ENCODE measurements at regions not wholly inside any gene's neighbourhood (a gene's known extent, or its start where the extent isn't known, plus 50 kb on each side); places are given as distances from the start of the nearest gene placed in this dataset.

DNA sequence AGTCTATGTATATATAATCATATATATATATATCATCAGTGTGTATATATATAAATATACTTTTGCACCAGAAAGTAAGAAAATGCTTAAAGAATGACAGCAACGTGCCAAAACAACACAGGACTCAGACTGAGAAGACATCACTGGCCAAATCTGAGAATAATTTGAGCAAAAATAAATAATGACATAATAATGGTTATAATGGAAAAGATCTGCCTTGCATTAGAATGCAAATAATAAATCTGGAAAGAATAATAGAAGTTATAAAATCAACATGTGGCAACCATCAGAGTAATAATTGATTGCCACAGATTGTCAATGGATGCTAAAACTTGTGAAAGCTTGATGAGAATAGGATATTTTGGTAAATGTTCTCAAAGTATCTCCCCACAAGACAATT is 61.5 kb upstream of the PLEKHG7 start:
- Histone ChIP-seq H3K4me1 (replicated peaks; ENCODE audit: insufficient read depth) (no peaks in the 10 kb centered on the region), H3K36me3 (ENCODE audit: low read depth) (no peaks in the 10 kb centered on the region), H3F3A (ENCODE audit: insufficient read depth, low read depth) (no peaks in the 10 kb centered on the region), H3K4me2 (no peak overlapping the region), H3K9me2 (ENCODE audit: insufficient read depth) (no peaks in the 10 kb centered on the region), H3K9me3 (ENCODE audit: insufficient read depth, low read depth) (no peaks in the 10 kb centered on the region), H3K79me2 (ENCODE audit: low read depth) (no peaks in the 10 kb centered on the region), H3K27ac (no peak overlapping the region), H4K20me1 (ENCODE audit: insufficient read depth) (no peaks in the 10 kb centered on the region), H3K27me3 (ENCODE audit: insufficient read depth, low read depth) (no peaks in the 10 kb centered on the region), H3K4me3 (no peak overlapping the region), H2AFZ (no peak overlapping the region)
- CTCF ChIA-PET, result no interaction called here
- POLR2A ChIA-PET (ENCODE audit: unreplicated experiment), result no interaction called here
- intact Hi-C loops (cut with micrococcal nuclease; ENCODE audit: unreplicated experiment), result no loop called here
- no peak for TF ChIP-seq EZH2 (IDR thresholded peaks at IDR 0.05; ENCODE audit: low read depth)
- TF ChIP-seq, protein P1, sequence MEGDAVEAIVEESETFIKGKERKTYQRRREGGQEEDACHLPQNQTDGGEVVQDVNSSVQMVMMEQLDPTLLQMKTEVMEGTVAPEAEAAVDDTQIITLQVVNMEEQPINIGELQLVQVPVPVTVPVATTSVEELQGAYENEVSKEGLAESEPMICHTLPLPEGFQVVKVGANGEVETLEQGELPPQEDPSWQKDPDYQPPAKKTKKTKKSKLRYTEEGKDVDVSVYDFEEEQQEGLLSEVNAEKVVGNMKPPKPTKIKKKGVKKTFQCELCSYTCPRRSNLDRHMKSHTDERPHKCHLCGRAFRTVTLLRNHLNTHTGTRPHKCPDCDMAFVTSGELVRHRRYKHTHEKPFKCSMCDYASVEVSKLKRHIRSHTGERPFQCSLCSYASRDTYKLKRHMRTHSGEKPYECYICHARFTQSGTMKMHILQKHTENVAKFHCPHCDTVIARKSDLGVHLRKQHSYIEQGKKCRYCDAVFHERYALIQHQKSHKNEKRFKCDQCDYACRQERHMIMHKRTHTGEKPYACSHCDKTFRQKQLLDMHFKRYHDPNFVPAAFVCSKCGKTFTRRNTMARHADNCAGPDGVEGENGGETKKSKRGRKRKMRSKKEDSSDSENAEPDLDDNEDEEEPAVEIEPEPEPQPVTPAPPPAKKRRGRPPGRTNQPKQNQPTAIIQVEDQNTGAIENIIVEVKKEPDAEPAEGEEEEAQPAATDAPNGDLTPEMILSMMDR (conservative IDR thresholded peaks at IDR 0.05), result no peak
- DNase-seq, result no peak
- BruUV-seq (replicated peaks), result no TSS peak

- H3K79me2 ChIP-seq (ENCODE audit: low read depth), result no peaks in the 10 kb centered on the region
- no peak for TF ChIP-seq EZH2 (IDR thresholded peaks at IDR 0.05; ENCODE audit: low read depth)
- TF ChIP-seq, protein P1 (conservative IDR thresholded peaks at IDR 0.05), result no peak
Observed at GRCh38 chr12:92640691-92641090, 62.1 kb upstream of the PLEKHG7 start.

GRCh38 chr12:92639017-92639416 is 63.8 kb upstream of the PLEKHG7 start:
- no peaks in the 10 kb centered on the region for H3K27me3 ChIP-seq (ENCODE audit: insufficient read depth, low read depth)
- intact Hi-C loops (cut with micrococcal nuclease; ENCODE audit: unreplicated experiment), result no loop called here
- POLR2A ChIA-PET (ENCODE audit: unreplicated experiment), result no interaction called here
- CTCF ChIA-PET, result no interaction called here
- no peak for TF ChIP-seq EZH2 (IDR thresholded peaks at IDR 0.05; ENCODE audit: low read depth)
- TF ChIP-seq, protein P1 (conservative IDR thresholded peaks at IDR 0.05), result no peak
- H3K4me1 ChIP-seq (replicated peaks; ENCODE audit: insufficient read depth), result no peaks in the 10 kb centered on the region
- no peak overlapping the region for H2AFZ ChIP-seq
- H3K36me3 ChIP-seq (ENCODE audit: low read depth), result no peaks in the 10 kb centered on the region
- no peaks in the 10 kb centered on the region for H3K9me3 ChIP-seq (ENCODE audit: insufficient read depth, low read depth)
- no peak overlapping the region for H3K27ac ChIP-seq
- DNase-seq, result no peak
- H3K79me2 ChIP-seq (ENCODE audit: low read depth), result no peaks in the 10 kb centered on the region
- no peaks in the 10 kb centered on the region for H4K20me1 ChIP-seq (ENCODE audit: insufficient read depth)
- no TSS peak for BruUV-seq (replicated peaks)
- no peak overlapping the region for H3K4me2 ChIP-seq
- no peak overlapping the region for H3K4me3 ChIP-seq
- no peaks in the 10 kb centered on the region for H3F3A ChIP-seq (ENCODE audit: insufficient read depth, low read depth)
- no peaks in the 10 kb centered on the region for H3K9me2 ChIP-seq (ENCODE audit: insufficient read depth)

More at GRCh38 chr12:92640691-92641090, 62.1 kb upstream of the PLEKHG7 start:
- Histone ChIP-seq H3K4me1 (replicated peaks; ENCODE audit: insufficient read depth) (no peaks in the 10 kb centered on the region), H3K9me2 (ENCODE audit: insufficient read depth) (no peaks in the 10 kb centered on the region), H3K27ac (no peak overlapping the region), H3K4me3 (no peak overlapping the region), H3K4me2 (no peak overlapping the region), H4K20me1 (ENCODE audit: insufficient read depth) (no peaks in the 10 kb centered on the region), H3F3A (ENCODE audit: insufficient read depth, low read depth) (no peaks in the 10 kb centered on the region), H2AFZ (no peak overlapping the region), H3K9me3 (ENCODE audit: insufficient read depth, low read depth) (no peaks in the 10 kb centered on the region), H3K36me3 (ENCODE audit: low read depth) (no peaks in the 10 kb centered on the region), H3K27me3 (ENCODE audit: insufficient read depth, low read depth) (no peaks in the 10 kb centered on the region)
- no peak for DNase-seq
- no TSS peak for BruUV-seq (replicated peaks)
- intact Hi-C loops (cut with micrococcal nuclease; ENCODE audit: unreplicated experiment), result no loop called here
- CTCF ChIA-PET, result no interaction called here
- POLR2A ChIA-PET (ENCODE audit: unreplicated experiment), result interaction anchor here (0.7 kb wide), 2 partner anchors 14 to 830 kb away, joined by 4 to 7 read pairs; no protein-coding TSS in a partner anchor
